PC-3 (cell line): ENCODE measurements at regions not wholly inside any gene's neighbourhood (a gene's known extent, or its start where the extent isn't known, plus 50 kb on each side); places are given as distances from the start of the nearest gene placed in this dataset.
A peak's percentile ranks its signal among the peaks of the same experiment; 100 is the strongest.

Source experiments
- ATAC-seq: fragments of 200-7000 bp; cut with Tn5 transposase; 2 replicates; pipeline ENCODE4 v1.9.1; 2020; ENCODE audit warnings: mild to moderate bottlenecking, moderate library complexity
- BruUV-seq: library from RNA; stranded (reverse); fragments of 400-500 nt; replicated peaks from 2 replicates; lab custom pipeline; 2021; lab: Mats Ljungman, UMichigan
- CTCF ChIA-PET: fragments of 300-600 bp; sonication (Branson Sonifier 250); formaldehyde crosslinking; loops from one replicate; lab custom pipeline; 2022; ENCODE audit warnings: antibody characterized with exemption; lab: Charles Lee
- POLR2A ChIA-PET: fragments of 300-600 bp; sonication (Branson Sonifier 250); formaldehyde crosslinking; loops from one replicate; lab custom pipeline; 2022; ENCODE audit warnings: antibody characterized with exemption; ENCODE audit not compliant: unreplicated experiment; lab: Charles Lee
- DNase-seq: peaks from one replicate; pipeline ENCODE4 v3.0.0-alpha.2; 2015
- H2AFZ ChIP-seq: fragments of 300-600 bp; sonication (generic); 2 replicates; pipeline ENCODE4 v1.6.0; 2016; ENCODE audit warnings: antibody characterized with exemption, low read length
- H3F3A ChIP-seq: fragments of 300-600 bp; sonication (generic); one replicate; pipeline ENCODE4 v1.6.0; 2017; ENCODE audit warnings: antibody characterized with exemption, low read length, control low read depth, mild to moderate bottlenecking; ENCODE audit not compliant: unreplicated experiment
- H3K27ac ChIP-seq: fragments of 300-600 bp; sonication (generic); 2 replicates; pipeline ENCODE4 v1.5.1; 2016; ENCODE audit warnings: mild to moderate bottlenecking, low read length
- H3K27me3 ChIP-seq: fragments of 300-600 bp; sonication (generic); 2 replicates; pipeline ENCODE4 v1.6.1; 2016; ENCODE audit warnings: low read length, mixed read lengths
- H3K36me3 ChIP-seq: fragments of 300-600 bp; sonication (generic); 2 replicates; pipeline ENCODE4 v1.6.1; 2016; ENCODE audit warnings: low read depth, mixed run types, low read length, mixed read lengths
- H3K4me1 ChIP-seq: fragments of 300-600 bp; sonication (generic); 2 replicates; pipeline ENCODE4 v1.5.1; 2016; ENCODE audit warnings: low read length; ENCODE audit not compliant: insufficient read depth
- H3K4me2 ChIP-seq: fragments of 300-600 bp; sonication (generic); 2 replicates; pipeline ENCODE4 v1.6.0; 2016; ENCODE audit warnings: low read length
- H3K4me3 ChIP-seq: fragments of 300-600 bp; sonication (generic); 2 replicates; pipeline ENCODE4 v1.5.1; 2016; ENCODE audit warnings: mild to moderate bottlenecking, low read length, mixed read lengths
- H3K79me2 ChIP-seq: fragments of 300-600 bp; sonication (generic); 2 replicates; pipeline ENCODE4 v1.6.1; 2017; ENCODE audit warnings: low read length, mixed read lengths
- H3K9ac ChIP-seq: fragments of 300-600 bp; sonication (generic); 2 replicates; pipeline ENCODE4 v1.6.0; 2016; ENCODE audit warnings: mild to moderate bottlenecking, low read length
- H3K9me2 ChIP-seq: fragments of 300-600 bp; sonication (generic); replicated peaks from 2 replicates; pipeline ENCODE4 v1.6.1; 2016; ENCODE audit warnings: mixed run types, low read length, mixed read lengths
- H3K9me3 ChIP-seq: fragments of 300-600 bp; sonication (generic); 2 replicates; pipeline ENCODE4 v1.6.1; 2016; ENCODE audit warnings: low read length, mixed read lengths
- H4K20me1 ChIP-seq: fragments of 300-600 bp; sonication (generic); 2 replicates; pipeline ENCODE4 v1.6.1; 2016; ENCODE audit warnings: low read length, mixed read lengths
- EZH2 ChIP-seq: fragments of 300-600 bp; sonication (generic); IDR thresholded peaks from one replicate; pipeline ENCODE4 v1.6.1; 2017; ENCODE audit warnings: antibody characterized with exemption, mild to moderate bottlenecking, low read length; ENCODE audit not compliant: unreplicated experiment
- EZH2phosphoT487 ChIP-seq: fragments of 300-600 bp; sonication (generic); IDR thresholded peaks from 2 replicates; pipeline ENCODE4 v1.6.1; 2018; ENCODE audit warnings: mild to moderate bottlenecking, antibody characterized with exemption, low read length, borderline replicate concordance
- intact Hi-C: fragments of 100-400 bp; cut with micrococcal nuclease; formaldehyde crosslinking; loops from 2 replicates; pipeline ENCODE4 v1.9.0; 2023
- TF ChIP-seq, protein P1 (sequence below): fragments of 300-600 bp; sonication (generic); conservative IDR thresholded peaks from 2 replicates; pipeline ENCODE4 v1.5.1; 2017; ENCODE audit warnings: antibody characterized with exemption, low read depth, mild to moderate bottlenecking, low read length

GRCh38 chr5:56587381-56588130 lies 227.8 kb upstream of the MAP3K1 start:
- intact Hi-C loops, result no loop called here
- POLR2A ChIA-PET, result no interaction called here
- no TSS peak for BruUV-seq

GRCh38 chr5:56585999-56586691 lies 229.2 kb upstream of the MAP3K1 start:
- intact Hi-C loops, result no loop called here
- H2AFZ ChIP-seq, result peak overlapping the region; percentile 38; the same call in 1 of the 2 replicates
- ChIA-PET POLR2A (no interaction called here), CTCF (no interaction called here)
- no peak overlapping the region for H3K4me3 ChIP-seq
- no peaks in the 10 kb centered on the region for H4K20me1 ChIP-seq
- no peak for DNase-seq
- no peaks in the 10 kb centered on the region for H3K79me2 ChIP-seq
- no peaks in the 10 kb centered on the region for H3F3A ChIP-seq
- H3K9ac ChIP-seq, result no peak overlapping the region
- no peak overlapping the region for H3K27ac ChIP-seq
- no peaks in the 10 kb centered on the region for H3K27me3 ChIP-seq
- no peaks in the 10 kb centered on the region for H3K36me3 ChIP-seq
- H3K9me3 ChIP-seq, result no peaks in the 10 kb centered on the region
- H3K4me1 ChIP-seq, result no peaks in the 10 kb centered on the region
- no TSS peak for BruUV-seq
- H3K9me2 ChIP-seq, result no peaks in the 10 kb centered on the region
- ATAC-seq, result no peak
- no peak for TF ChIP-seq EZH2
- TF ChIP-seq, protein P1, sequence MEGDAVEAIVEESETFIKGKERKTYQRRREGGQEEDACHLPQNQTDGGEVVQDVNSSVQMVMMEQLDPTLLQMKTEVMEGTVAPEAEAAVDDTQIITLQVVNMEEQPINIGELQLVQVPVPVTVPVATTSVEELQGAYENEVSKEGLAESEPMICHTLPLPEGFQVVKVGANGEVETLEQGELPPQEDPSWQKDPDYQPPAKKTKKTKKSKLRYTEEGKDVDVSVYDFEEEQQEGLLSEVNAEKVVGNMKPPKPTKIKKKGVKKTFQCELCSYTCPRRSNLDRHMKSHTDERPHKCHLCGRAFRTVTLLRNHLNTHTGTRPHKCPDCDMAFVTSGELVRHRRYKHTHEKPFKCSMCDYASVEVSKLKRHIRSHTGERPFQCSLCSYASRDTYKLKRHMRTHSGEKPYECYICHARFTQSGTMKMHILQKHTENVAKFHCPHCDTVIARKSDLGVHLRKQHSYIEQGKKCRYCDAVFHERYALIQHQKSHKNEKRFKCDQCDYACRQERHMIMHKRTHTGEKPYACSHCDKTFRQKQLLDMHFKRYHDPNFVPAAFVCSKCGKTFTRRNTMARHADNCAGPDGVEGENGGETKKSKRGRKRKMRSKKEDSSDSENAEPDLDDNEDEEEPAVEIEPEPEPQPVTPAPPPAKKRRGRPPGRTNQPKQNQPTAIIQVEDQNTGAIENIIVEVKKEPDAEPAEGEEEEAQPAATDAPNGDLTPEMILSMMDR, result no peak
- no peak for TF ChIP-seq EZH2phosphoT487
- H3K4me2 ChIP-seq, result peak overlapping the region; percentile 28; the same call in 1 of the 2 replicates

More at GRCh38 chr5:56587381-56588130, 227.8 kb upstream of the MAP3K1 start:
- H3F3A ChIP-seq, result no peaks in the 10 kb centered on the region
- H3K27ac ChIP-seq, result no peak overlapping the region
- no peak for DNase-seq
- H3K27me3 ChIP-seq, result no peaks in the 10 kb centered on the region
- no peak overlapping the region for H3K4me3 ChIP-seq
- H3K9me3 ChIP-seq, result no peaks in the 10 kb centered on the region
- H3K9me2 ChIP-seq, result no peaks in the 10 kb centered on the region
- no peak for TF ChIP-seq EZH2phosphoT487
- TF ChIP-seq, protein P1, result no peak
- no peak for TF ChIP-seq EZH2
- H3K4me2 ChIP-seq, result no peak overlapping the region
- CTCF ChIA-PET, result no interaction called here
- ATAC-seq, result no peak
- no peaks in the 10 kb centered on the region for H3K79me2 ChIP-seq
- H3K36me3 ChIP-seq, result no peaks in the 10 kb centered on the region
- H3K9ac ChIP-seq, result no peak overlapping the region
- no peaks in the 10 kb centered on the region for H4K20me1 ChIP-seq
- no peak overlapping the region for H2AFZ ChIP-seq
- H3K4me1 ChIP-seq, result no peaks in the 10 kb centered on the region
